GM12878 (cell line): ENCODE measurements at regions not wholly inside any gene's neighbourhood (a gene's known extent, or its start where the extent isn't known, plus 50 kb on each side); places are given as distances from the start of the nearest gene placed in this dataset.

Experiments
- ATAC-seq: fragments of 200-7000 bp; cut with Tn5 transposase; 3 replicates; pipeline ENCODE4 v1.9.1; 2020; ENCODE audit warnings: mild to moderate bottlenecking, moderate library complexity
- BruUV-seq: library from RNA; stranded (reverse); fragments of 400-500 nt; replicated peaks from 2 replicates; lab custom pipeline; 2021; lab: Mats Ljungman, UMichigan
- CTCF ChIA-PET: fragments of 300-600 bp; sonication (Branson Sonifier 250); formaldehyde crosslinking; extraction: SDS; loops from one replicate; lab custom pipeline; 2021; ENCODE audit warnings: inconsistent platforms; lab: Yijun Ruan, JAX
- POLR2A ChIA-PET: fragments of 350-600 bp; formaldehyde crosslinking; extraction: SDS; loops from one replicate; lab custom pipeline; 2021; ENCODE audit warnings: inconsistent platforms; lab: Charles Lee
- RAD21 ChIA-PET: fragments of 300-600 bp; sonication (Branson Sonifier 250); formaldehyde crosslinking; loops from one replicate; lab custom pipeline; 2023; ENCODE audit warnings: antibody characterized with exemption; ENCODE audit not compliant: unreplicated experiment; lab: Charles Lee
- SMC1A ChIA-PET: fragments of 300-600 bp; sonication (Branson Sonifier 250); formaldehyde crosslinking; loops from one replicate; lab custom pipeline; 2023; ENCODE audit not compliant: unreplicated experiment, uncharacterized antibody; lab: Charles Lee
- DNase-seq: peaks from one replicate; pipeline ENCODE4 v3.0.0-alpha.2; 2011; ENCODE audit warnings: low read depth, low spot score
- FAIRE-seq: peaks from 3 replicates; lab custom pipeline; 2011; peaks lifted over from hg19 to GRCh38; lab: Jason Lieb, UNC
- H2AFZ ChIP-seq: 2 replicates; pipeline ENCODE4 v1.6.0; 2011; ENCODE audit warnings: low read depth, low read length, control low read depth; ENCODE audit not compliant: control insufficient read depth
- H3K27ac ChIP-seq: 2 replicates; pipeline ENCODE4 v1.5.1; 2011; ENCODE audit warnings: control low read depth; ENCODE audit not compliant: control insufficient read depth, insufficient read depth
- H3K27me3 ChIP-seq, 2 experiments: replicated peaks in 1 of 2; 2 replicates each; pipeline versions ENCODE4 v1.6.0 to v1.6.1; 2011; ENCODE audit warnings: low read length in 1 of 2; ENCODE audit not compliant: control insufficient read depth in 2 of 2, insufficient read depth in 2 of 2
- H3K36me3 ChIP-seq, 2 experiments: 2 replicates each; pipeline ENCODE4 v1.5.1; 2011; ENCODE audit warnings: low read length in 1 of 2; ENCODE audit not compliant: control insufficient read depth in 2 of 2, insufficient read depth in 2 of 2
- H3K4me1 ChIP-seq: 2 replicates; pipeline ENCODE4 v1.6.1; 2011; ENCODE audit warnings: mild to moderate bottlenecking, low read length, moderate library complexity, mixed read lengths; ENCODE audit not compliant: control insufficient read depth, insufficient read depth
- H3K4me2 ChIP-seq: 2 replicates; pipeline ENCODE4 v1.6.0; 2011; ENCODE audit warnings: control low read depth; ENCODE audit not compliant: control insufficient read depth, insufficient read depth
- H3K4me3 ChIP-seq: fragments of 200-600 bp; sonication (generic); 2 replicates; pipeline ENCODE4 v1.5.1; 2016
- H3K79me2 ChIP-seq: 2 replicates; pipeline ENCODE4 v1.6.0; 2011; ENCODE audit warnings: low read length; ENCODE audit not compliant: control insufficient read depth, insufficient read depth
- H3K9ac ChIP-seq: 2 replicates; pipeline ENCODE4 v1.8.0; 2011; ENCODE audit warnings: low read length, control low read depth, mixed read lengths; ENCODE audit not compliant: control insufficient read depth, insufficient read depth
- H3K9me3 ChIP-seq: replicated peaks from 3 replicates; pipeline ENCODE4 v1.5.1; 2011; ENCODE audit warnings: mild to moderate bottlenecking, low read length; ENCODE audit not compliant: control insufficient read depth, insufficient read depth
- H4K20me1 ChIP-seq: 2 replicates; pipeline ENCODE4 v1.6.0; 2011; ENCODE audit not compliant: control insufficient read depth, insufficient read depth
- EED ChIP-seq: sonication (generic); IDR thresholded peaks from 2 replicates; pipeline ENCODE4 v1.6.1; 2016; ENCODE audit warnings: antibody characterized with exemption, low read depth
- FOS ChIP-seq: IDR thresholded peaks from 3 replicates; pipeline ENCODE4 v1.6.1; 2011; ENCODE audit warnings: borderline replicate concordance; ENCODE audit not compliant: insufficient read length; ENCODE audit errors: extremely low read depth
- IRF4 ChIP-seq: IDR thresholded peaks from 2 replicates; pipeline ENCODE4 v1.6.1; 2011; ENCODE audit warnings: low read depth, low read length
- MTA2 ChIP-seq: fragments of 450-650 bp; IDR thresholded peaks from 2 replicates; pipeline ENCODE4 v1.6.1; 2016; ENCODE audit warnings: low read depth, mild to moderate bottlenecking, moderate library complexity
- NBN ChIP-seq: fragments of 450-650 bp; IDR thresholded peaks from 2 replicates; pipeline ENCODE4 v1.6.1; 2016
- NFXL1 ChIP-seq: fragments of 450-650 bp; IDR thresholded peaks from 2 replicates; pipeline ENCODE4 v1.6.1; 2017; ENCODE audit warnings: antibody characterized with exemption, mild to moderate bottlenecking, borderline replicate concordance
- NR2C2 ChIP-seq: IDR thresholded peaks from 2 replicates; pipeline ENCODE4 v1.6.1; 2011; ENCODE audit warnings: borderline replicate concordance, low read depth; ENCODE audit not compliant: control insufficient read depth, insufficient read length
- SREBF1 ChIP-seq: IDR thresholded peaks from 2 replicates; pipeline ENCODE4 v1.6.1; 2012; ENCODE audit warnings: mild to moderate bottlenecking, low read length
- STAT3 ChIP-seq: IDR thresholded peaks from 2 replicates; pipeline ENCODE4 v1.6.1; 2011; ENCODE audit warnings: low read depth, low read length, improper control_type of control experiment
- WGBS: methylation state at CpG from one replicate; pipeline ENCODE4 v1.1.6; 2016; ENCODE audit warnings: low lambda C conversion rate; ENCODE audit not compliant: insufficient replicate concordance, insufficient coverage; ENCODE audit errors: missing lambda C conversion rate; 5-methylcytosine and 5-hydroxymethylcytosine counted together
- in situ Hi-C: fragments of 300-500 bp; cut with MboI; formaldehyde crosslinking; loops from 9 replicates; pipeline ENCODE4 v1.14.3; 2018; ENCODE audit warnings: mixed read lengths
- intact Hi-C: fragments of 100-400 bp; cut with micrococcal nuclease; formaldehyde crosslinking; loops from one replicate; pipeline ENCODE4 v1.14.2; 2022; ENCODE audit not compliant: unreplicated experiment
- TF ChIP-seq, protein P1 (sequence below): fragments of 450-650 bp; IDR thresholded peaks from 2 replicates; pipeline ENCODE4 v1.6.1; 2016; ENCODE audit warnings: mild to moderate bottlenecking, moderate library complexity, borderline replicate concordance
- TF ChIP-seq, protein P2 (sequence below): fragments of 150-350 bp; IDR thresholded peaks from 2 replicates; pipeline ENCODE4 v1.6.1; 2014; ENCODE audit warnings: mild to moderate bottlenecking, low read depth, low read length
- TF ChIP-seq, protein P3 (sequence below): IDR thresholded peaks from 2 replicates; pipeline ENCODE4 v1.6.1; 2012; ENCODE audit warnings: improper control_type of control experiment, low read depth, low read length; ENCODE audit not compliant: insufficient replicate concordance

DNA sequence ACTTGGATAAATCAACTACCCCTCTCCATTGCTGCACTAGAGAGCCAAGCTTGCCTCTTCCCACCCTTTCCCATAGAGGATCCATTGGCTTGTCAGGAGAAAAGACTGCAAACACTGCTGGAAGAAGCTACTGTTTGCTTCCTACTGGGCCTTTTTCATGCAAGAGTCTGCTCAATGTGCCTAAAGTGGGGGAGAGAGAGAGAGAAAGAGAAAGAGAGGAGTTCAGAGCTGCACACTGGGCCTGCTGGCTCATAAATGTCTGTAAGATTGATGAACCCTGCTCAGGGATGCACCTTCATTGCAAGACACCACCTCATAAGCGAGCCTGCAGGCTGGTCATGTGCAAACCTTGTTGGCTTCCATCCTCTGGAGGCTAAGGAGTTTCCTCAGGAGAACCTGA lies 269.4 kb downstream of the ZNF608 start:
- TF ChIP-seq NR2C2 (no peak), MTA2 (no peak), NBN (no peak), EED (no peak), IRF4 (no peak), STAT3 (no peak), SREBF1 (no peak), NFXL1 (no peak), FOS (no peak)
- TF ChIP-seq, protein P1, sequence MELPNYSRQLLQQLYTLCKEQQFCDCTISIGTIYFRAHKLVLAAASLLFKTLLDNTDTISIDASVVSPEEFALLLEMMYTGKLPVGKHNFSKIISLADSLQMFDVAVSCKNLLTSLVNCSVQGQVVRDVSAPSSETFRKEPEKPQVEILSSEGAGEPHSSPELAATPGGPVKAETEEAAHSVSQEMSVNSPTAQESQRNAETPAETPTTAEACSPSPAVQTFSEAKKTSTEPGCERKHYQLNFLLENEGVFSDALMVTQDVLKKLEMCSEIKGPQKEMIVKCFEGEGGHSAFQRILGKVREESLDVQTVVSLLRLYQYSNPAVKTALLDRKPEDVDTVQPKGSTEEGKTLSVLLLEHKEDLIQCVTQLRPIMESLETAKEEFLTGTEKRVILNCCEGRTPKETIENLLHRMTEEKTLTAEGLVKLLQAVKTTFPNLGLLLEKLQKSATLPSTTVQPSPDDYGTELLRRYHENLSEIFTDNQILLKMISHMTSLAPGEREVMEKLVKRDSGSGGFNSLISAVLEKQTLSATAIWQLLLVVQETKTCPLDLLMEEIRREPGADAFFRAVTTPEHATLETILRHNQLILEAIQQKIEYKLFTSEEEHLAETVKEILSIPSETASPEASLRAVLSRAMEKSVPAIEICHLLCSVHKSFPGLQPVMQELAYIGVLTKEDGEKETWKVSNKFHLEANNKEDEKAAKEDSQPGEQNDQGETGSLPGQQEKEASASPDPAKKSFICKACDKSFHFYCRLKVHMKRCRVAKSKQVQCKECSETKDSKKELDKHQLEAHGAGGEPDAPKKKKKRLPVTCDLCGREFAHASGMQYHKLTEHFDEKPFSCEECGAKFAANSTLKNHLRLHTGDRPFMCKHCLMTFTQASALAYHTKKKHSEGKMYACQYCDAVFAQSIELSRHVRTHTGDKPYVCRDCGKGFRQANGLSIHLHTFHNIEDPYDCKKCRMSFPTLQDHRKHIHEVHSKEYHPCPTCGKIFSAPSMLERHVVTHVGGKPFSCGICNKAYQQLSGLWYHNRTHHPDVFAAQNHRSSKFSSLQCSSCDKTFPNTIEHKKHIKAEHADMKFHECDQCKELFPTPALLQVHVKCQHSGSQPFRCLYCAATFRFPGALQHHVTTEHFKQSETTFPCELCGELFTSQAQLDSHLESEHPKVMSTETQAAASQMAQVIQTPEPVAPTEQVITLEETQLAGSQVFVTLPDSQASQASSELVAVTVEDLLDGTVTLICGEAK: no peak
- TF ChIP-seq, protein P2, sequence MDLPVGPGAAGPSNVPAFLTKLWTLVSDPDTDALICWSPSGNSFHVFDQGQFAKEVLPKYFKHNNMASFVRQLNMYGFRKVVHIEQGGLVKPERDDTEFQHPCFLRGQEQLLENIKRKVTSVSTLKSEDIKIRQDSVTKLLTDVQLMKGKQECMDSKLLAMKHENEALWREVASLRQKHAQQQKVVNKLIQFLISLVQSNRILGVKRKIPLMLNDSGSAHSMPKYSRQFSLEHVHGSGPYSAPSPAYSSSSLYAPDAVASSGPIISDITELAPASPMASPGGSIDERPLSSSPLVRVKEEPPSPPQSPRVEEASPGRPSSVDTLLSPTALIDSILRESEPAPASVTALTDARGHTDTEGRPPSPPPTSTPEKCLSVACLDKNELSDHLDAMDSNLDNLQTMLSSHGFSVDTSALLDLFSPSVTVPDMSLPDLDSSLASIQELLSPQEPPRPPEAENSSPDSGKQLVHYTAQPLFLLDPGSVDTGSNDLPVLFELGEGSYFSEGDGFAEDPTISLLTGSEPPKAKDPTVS: no peak
- TF ChIP-seq, protein P3, sequence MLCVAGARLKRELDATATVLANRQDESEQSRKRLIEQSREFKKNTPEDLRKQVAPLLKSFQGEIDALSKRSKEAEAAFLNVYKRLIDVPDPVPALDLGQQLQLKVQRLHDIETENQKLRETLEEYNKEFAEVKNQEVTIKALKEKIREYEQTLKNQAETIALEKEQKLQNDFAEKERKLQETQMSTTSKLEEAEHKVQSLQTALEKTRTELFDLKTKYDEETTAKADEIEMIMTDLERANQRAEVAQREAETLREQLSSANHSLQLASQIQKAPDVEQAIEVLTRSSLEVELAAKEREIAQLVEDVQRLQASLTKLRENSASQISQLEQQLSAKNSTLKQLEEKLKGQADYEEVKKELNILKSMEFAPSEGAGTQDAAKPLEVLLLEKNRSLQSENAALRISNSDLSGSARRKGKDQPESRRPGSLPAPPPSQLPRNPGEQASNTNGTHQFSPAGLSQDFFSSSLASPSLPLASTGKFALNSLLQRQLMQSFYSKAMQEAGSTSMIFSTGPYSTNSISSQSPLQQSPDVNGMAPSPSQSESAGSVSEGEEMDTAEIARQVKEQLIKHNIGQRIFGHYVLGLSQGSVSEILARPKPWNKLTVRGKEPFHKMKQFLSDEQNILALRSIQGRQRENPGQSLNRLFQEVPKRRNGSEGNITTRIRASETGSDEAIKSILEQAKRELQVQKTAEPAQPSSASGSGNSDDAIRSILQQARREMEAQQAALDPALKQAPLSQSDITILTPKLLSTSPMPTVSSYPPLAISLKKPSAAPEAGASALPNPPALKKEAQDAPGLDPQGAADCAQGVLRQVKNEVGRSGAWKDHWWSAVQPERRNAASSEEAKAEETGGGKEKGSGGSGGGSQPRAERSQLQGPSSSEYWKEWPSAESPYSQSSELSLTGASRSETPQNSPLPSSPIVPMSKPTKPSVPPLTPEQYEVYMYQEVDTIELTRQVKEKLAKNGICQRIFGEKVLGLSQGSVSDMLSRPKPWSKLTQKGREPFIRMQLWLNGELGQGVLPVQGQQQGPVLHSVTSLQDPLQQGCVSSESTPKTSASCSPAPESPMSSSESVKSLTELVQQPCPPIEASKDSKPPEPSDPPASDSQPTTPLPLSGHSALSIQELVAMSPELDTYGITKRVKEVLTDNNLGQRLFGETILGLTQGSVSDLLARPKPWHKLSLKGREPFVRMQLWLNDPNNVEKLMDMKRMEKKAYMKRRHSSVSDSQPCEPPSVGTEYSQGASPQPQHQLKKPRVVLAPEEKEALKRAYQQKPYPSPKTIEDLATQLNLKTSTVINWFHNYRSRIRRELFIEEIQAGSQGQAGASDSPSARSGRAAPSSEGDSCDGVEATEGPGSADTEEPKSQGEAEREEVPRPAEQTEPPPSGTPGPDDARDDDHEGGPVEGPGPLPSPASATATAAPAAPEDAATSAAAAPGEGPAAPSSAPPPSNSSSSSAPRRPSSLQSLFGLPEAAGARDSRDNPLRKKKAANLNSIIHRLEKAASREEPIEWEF: no peak
- TF ChIP-seq, all 136 proteins: peak for 0
- no peaks in the 10 kb centered on the region for H3K9me3 ChIP-seq
- DNase-seq: no peak
- ATAC-seq: no peak
- intact Hi-C loops: no loop called here
- H3K36me3 ChIP-seq: no peaks in the 10 kb centered on the region
- no peak overlapping the region for H3K4me2 ChIP-seq
- ChIA-PET POLR2A (no interaction called here), CTCF (interaction anchor here (1.1 kb wide), 1 partner anchor 21 kb away, joined by 3 read pairs; no protein-coding TSS in a partner anchor), RAD21 (no interaction called here), SMC1A (interaction anchor here (1.2 kb wide), 1 partner anchor 66 kb away, joined by 3 read pairs; no protein-coding TSS in a partner anchor)
- in situ Hi-C loops: no loop called here
- no peak overlapping the region for H3K4me3 ChIP-seq
- no peaks in the 10 kb centered on the region for H3K4me1 ChIP-seq
- no TSS peak for BruUV-seq
- no peaks in the 10 kb centered on the region for H3K27me3 ChIP-seq
- H2AFZ ChIP-seq: no peak overlapping the region
- no peaks in the 10 kb centered on the region for H3K79me2 ChIP-seq
- no peaks in the 10 kb centered on the region for H4K20me1 ChIP-seq
- FAIRE-seq: no peak
- no peak overlapping the region for H3K9ac ChIP-seq
- H3K27ac ChIP-seq: no peak overlapping the region
- 0% methylated on average over 1 of the region's 1 CpG for WGBS
